ENCODE measurements at regions not wholly inside any gene's neighbourhood (a gene's known extent, or its start where the extent isn't known, plus 50 kb on each side); places are given as distances from the start of the nearest gene placed in this dataset.

DNA sequence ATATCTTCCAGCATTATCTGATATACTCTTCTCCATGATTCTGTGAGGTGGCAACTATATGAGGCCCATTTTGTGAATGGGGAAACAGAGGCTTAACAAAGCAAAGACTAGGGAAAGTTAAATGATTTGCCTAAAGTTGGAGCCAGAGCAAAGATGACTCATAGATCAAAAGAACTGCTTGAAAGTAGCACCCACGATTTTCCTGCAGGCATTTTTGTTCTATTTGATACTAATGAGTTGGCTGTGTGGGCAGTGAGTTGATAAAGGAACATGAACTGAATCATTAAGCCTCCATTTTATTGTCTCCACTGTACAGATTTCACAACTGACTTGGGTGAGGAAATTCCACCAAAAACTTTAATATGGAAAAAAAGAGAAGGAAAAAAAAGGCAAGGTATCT, 138.9 kb upstream of the IGFBP7 start:
- no peak for DNase-seq (ENCODE audit: low read depth in 2 of 2)

DNA sequence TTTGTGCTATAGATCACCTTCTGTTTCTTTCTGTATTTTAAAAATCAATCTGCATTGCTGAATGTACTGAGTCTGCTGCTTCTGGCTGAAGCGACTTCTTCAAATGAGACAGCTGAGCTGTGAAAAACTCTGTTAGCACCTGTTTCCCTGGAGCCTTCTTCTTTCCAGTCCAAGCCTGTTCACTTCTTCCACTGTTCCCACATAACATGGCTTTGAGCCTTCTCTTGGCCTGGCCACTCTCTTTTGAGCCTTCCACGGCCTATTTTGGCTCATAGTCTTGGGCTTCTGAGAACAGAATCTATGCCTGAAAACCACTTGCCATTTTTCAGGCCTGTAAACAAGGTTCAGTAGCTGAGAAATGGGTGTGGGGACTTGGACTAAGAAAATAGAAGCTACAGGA, 132.9 kb upstream of the IGFBP7 start:
- no peak for DNase-seq (ENCODE audit: low read depth in 2 of 2)

GRCh38 chr4:57234252-57234775, 124.1 kb upstream of the IGFBP7 start:
- no peak for DNase-seq (ENCODE audit: low read depth in 2 of 2)

DNA sequence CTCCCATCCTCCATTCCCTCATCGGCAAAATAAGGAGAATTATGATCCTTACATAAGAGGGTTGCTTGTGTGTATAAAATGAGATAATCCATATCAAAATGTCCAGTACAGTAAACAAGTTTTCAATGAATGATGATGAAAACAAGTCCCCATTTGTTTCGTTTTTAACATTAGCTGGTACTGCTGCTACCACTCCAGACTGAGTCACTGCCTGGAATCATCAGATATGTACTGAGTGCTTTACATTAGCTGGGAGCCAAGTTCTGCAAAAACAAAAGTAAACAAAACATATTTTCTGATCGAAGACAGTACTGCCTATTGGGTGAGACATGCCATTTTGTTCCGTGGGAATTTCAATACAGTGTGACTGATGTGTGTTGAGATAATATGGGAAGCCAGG, 123.2 kb upstream of the IGFBP7 start:
- no peak for DNase-seq (ENCODE audit: low read depth in 2 of 2)

DNA sequence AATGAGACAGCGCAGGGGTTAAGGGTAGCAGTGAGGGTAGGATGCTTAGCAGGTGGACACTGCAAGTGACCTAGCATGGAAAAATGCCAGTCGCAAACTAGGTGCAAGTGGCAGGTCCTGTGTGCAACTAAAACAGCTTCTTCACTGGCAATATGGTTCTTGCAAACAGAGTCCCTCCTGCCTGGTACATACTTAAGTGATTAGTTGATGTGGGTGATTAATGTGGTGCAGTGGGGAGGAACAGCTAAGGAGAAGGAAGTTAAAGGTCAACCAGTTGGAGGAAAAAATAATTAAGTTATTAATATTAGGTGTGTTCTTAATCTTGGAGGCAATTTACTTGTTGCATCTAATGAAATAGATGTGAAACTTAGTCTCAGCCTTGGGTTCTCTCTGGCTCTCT, 121.6 kb upstream of the IGFBP7 start:
- no peak for DNase-seq (ENCODE audit: low read depth in 2 of 2)

GRCh38 chr4:57220734-57221133, 110.5 kb upstream of the IGFBP7 start:
- no peak for DNase-seq (ENCODE audit: low read depth in 2 of 2)

DNA sequence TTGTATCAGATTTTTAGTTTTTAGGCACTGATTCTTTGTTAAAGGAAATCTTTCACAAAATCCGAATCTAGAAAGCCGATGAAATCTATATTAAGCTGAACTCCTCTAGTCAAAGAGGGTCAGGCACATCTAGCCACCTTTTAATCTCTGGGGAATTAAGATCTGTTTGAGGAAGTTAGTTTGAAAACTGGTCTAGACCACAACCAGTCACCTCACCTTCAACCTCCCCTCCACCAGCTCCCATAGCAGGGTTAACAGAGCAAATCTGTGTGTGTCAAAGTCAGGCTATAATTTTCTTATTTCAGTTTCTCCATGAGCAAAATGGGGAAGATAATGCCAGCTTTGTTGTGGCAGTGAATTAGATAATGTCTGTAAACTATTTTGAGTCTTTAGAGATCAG, 110.0 kb upstream of the IGFBP7 start:
- no peak for DNase-seq (ENCODE audit: low read depth in 2 of 2)

GRCh38 chr4:57219431-57219830, 109.2 kb upstream of the IGFBP7 start:
- DNase-seq (ENCODE audit: low read depth in 2 of 2): no peak

DNA sequence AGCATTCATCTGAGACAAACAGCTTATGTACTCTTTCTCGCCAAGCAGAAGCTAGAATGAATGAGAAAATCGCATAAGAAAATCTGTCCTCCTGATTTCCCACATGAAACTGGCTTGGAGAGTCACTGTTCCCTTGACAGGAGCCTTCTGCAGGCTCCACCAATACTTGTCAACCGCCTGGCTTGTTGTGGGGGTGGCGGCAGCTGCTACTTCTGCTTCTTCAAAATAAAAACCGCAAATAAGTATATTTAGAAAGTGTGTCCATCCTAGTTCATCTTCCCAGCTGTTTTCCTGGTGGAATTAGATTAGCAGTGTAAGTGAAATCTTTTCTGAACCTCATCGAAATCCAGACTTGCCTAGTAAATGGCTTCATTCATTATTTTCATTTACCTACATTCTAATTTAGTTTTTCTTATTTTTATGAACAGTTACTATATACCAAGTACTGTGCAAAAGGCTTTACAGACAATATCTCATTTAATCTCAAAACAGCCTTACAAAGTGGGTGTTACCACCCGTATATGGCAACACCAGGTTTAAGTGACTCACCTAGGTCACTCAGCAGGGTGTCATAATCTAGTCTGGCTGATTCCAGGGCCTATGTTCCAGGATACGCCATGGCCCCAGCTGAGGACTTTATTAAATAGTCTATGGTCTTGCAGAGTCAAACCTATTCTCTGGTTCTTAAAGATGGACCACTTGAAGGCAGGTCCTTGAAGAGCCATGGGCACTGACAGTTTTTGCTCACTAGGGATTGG, 104.6 kb upstream of the IGFBP7 start:
- no peak for DNase-seq (ENCODE audit: low read depth in 2 of 2)

GRCh38 chr4:57211131-57211530, 100.9 kb upstream of the IGFBP7 start:
- DNase-seq (ENCODE audit: low read depth in 2 of 2): no peak

GRCh38 chr4:57206172-57206571, 96.0 kb upstream of the IGFBP7 start:
- DNase-seq (ENCODE audit: low read depth in 2 of 2): no peak

GRCh38 chr4:57205580-57205979, 95.4 kb upstream of the IGFBP7 start:
- DNase-seq (ENCODE audit: low read depth in 2 of 2): no peak

GRCh38 chr4:57200799-57201327, 90.7 kb upstream of the IGFBP7 start:
- DNase-seq (ENCODE audit: low read depth in 2 of 2): no peak

- DNase-seq (ENCODE audit: low read depth in 2 of 2): no peak
Measured at GRCh38 chr4:57199267-57199666, 89.1 kb upstream of the IGFBP7 start.

DNA sequence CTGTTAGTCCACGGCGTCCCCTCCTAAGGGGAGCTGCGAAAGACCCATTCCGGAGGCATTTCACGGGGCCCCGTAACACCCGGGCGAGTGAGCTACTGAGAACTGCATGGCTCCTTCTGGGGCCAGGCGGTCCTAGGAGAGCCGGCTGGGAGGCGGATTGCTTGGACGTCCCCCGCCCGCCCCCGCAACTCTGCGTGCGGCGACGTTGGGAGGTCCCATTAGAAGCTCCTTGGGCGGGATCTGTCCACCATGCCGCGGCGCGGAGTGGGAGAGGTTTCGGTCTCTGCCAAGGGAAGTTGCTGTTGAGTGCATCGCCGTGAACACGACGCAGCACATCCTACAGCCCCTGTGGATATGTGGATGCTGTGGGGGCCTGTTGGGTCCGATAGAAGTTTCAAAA, 85.4 kb upstream of the IGFBP7 start:
- DNase-seq (ENCODE audit: low read depth in 2 of 2): no peak

DNA sequence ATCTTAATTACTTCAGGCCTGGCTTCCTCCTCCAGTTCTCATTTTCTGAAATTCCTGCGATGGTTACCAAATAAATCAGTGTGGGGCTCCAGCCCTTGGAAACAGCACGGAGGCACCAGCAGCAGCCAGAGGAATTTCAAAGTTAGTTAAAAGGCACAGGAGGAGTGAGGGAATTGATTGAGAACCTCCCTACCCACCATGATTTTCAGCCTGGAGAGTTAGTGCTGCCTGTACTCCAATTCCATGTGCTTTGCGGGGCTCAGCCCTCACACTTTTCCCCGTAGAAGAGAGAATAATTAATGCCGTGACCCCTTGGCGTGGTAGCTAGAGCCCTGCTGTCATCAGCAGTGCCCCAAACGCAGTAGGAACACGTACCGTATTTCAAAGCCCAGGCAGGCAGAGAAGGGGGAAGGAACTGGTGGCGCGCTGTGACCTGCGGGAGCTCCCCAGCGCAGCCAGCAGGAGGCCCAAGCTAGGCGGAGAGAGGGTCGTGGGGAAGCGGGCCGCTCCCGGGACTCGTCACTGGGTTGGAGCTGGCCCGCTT, 84.0 kb upstream of the IGFBP7 start:
- no peak for DNase-seq (ENCODE audit: low read depth in 2 of 2)

DNA sequence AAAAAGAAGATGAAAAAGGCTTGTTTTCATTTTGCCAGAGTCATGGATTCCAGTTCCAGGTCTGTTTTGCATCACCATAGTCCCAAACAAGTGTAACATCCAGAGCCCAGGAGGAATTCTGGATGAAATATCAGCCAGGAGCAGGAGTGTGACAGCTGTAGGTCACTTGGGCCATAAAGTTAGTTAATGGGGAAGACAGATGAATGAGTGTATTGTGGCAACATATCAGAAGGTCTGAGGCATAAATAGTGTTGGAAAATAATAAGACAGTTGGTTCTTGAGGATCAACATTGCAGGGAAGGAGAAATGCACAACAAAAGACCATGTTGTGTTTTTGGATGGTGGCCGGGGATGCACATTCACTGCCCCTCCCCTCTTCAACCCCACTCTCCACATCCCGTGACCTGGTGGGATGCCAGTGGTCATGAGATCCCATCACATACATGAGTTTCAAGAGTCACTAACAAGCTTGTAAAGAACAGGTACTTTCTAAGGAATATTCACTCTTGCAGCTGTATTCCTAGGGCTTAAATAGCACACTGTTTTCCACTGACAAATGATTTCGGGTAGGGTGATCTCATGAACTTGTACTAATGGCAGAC, 83.1 kb upstream of the IGFBP7 start:
- no peak for DNase-seq (ENCODE audit: low read depth in 2 of 2)

- no peak for DNase-seq (ENCODE audit: low read depth in 2 of 2)
Measured at GRCh38 chr4:57191523-57192034, 81.4 kb upstream of the IGFBP7 start.

DNA sequence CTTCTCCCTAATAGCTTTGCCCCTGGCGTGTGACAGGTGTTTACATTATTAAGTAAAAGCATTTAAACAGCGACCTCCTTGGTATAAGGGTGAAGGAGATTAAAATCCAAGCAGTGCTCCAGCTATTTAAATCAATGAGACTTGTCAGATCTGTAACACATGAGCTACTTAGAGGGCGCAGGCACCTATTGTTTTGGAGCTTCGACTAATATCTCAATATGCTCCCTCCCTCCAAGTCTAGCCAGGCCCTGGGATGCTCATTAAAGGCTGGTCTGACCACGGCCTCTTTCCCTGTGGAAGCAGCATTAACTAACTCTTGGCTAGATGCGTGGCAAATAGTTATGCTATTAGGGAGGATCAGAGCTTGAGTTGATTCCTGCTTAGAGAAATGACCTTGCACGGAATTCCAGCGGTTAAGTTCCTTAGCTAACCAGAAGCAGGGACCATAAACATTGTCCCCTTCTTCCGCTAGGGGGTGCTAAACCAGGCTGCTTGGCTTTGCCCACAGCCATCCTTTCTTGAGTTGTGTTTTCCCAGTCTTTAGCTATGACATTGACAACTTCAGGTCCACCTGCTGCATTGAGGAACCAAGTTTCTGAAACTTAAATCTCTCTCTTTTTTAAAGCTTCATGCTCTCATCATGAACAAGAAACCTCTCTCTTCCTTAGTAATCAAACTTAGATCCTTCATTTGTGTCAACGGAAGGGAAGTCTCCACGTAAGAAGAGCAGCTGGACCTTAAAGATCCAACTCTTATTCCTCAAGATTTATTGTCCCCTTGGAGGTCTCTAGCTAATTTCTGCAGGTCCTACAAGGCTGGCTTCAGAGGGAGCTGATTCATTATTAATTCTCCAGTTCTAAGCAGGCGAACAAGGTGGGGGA, 80.7 kb upstream of the IGFBP7 start:
- DNase-seq (ENCODE audit: low read depth in 2 of 2): no peak

GRCh38 chr4:57187246-57187645, 77.1 kb upstream of the IGFBP7 start:
- DNase-seq (ENCODE audit: low read depth in 2 of 2): no peak

DNA sequence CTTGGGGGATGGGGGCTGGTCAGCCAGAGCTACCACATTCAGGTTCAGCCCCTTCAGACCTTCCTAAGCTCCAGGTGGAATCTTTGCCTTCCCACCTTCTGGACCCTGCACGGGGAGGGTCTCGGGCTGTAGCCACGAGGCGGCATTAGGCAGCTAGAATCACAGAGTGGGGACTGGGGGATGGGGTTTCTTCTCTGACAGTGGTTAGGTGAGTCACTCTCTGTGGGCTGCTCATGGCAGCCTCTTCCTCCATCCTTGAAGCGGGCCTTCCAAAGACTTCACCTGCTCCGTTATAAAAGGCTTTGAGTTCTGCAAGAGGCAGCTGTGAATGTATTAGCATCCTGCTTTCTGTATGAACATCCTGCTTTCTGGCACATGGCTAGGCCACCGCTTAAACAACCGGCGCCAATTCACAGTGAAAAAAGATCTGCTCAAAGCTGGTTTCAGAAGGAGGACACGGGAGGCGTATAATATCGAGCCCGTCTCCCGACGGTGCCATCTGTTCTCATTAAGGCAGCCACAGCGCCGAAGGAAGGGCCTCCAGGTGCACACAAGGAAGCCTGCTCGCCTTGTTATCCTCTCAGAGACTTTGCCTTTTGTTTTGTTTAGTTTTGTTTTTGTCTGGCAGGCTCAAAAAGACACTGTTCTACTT, 74.3 kb upstream of the IGFBP7 start:
- DNase-seq (ENCODE audit: low read depth in 2 of 2): no peak
